ENCODE measurements at regions not wholly inside any gene's neighbourhood (a gene's known extent, or its start where the extent isn't known, plus 50 kb on each side); places are given as distances from the start of the nearest gene placed in this dataset.

- TF ChIP-seq EGR1 (IDR thresholded peaks at IDR 0.05; ENCODE audit: low read depth in 2 of 2) (no peak), RAD21 (IDR thresholded peaks at IDR 0.05) (no peak), FOXA2 (IDR thresholded peaks at IDR 0.05) (no peak), MAX (IDR thresholded peaks at IDR 0.05) (no peak), GABPA (IDR thresholded peaks at IDR 0.05 in 1 of 2, conservative IDR thresholded peaks at IDR 0.05 in 1 of 2) (no peak), HNF4G (IDR thresholded peaks at IDR 0.05) (no peak), SP1 (IDR thresholded peaks at IDR 0.05) (no peak), FOXA1 (IDR thresholded peaks at IDR 0.05) (no peak), YY1 (IDR thresholded peaks at IDR 0.05) (no peak), HNF4A (conservative IDR thresholded peaks at IDR 0.05) (no peak), TAF1 (conservative IDR thresholded peaks at IDR 0.05) (no peak), NR2F2 (IDR thresholded peaks at IDR 0.05) (no peak), RXRA (IDR thresholded peaks at IDR 0.05) (no peak)
- TF ChIP-seq, protein P1, sequence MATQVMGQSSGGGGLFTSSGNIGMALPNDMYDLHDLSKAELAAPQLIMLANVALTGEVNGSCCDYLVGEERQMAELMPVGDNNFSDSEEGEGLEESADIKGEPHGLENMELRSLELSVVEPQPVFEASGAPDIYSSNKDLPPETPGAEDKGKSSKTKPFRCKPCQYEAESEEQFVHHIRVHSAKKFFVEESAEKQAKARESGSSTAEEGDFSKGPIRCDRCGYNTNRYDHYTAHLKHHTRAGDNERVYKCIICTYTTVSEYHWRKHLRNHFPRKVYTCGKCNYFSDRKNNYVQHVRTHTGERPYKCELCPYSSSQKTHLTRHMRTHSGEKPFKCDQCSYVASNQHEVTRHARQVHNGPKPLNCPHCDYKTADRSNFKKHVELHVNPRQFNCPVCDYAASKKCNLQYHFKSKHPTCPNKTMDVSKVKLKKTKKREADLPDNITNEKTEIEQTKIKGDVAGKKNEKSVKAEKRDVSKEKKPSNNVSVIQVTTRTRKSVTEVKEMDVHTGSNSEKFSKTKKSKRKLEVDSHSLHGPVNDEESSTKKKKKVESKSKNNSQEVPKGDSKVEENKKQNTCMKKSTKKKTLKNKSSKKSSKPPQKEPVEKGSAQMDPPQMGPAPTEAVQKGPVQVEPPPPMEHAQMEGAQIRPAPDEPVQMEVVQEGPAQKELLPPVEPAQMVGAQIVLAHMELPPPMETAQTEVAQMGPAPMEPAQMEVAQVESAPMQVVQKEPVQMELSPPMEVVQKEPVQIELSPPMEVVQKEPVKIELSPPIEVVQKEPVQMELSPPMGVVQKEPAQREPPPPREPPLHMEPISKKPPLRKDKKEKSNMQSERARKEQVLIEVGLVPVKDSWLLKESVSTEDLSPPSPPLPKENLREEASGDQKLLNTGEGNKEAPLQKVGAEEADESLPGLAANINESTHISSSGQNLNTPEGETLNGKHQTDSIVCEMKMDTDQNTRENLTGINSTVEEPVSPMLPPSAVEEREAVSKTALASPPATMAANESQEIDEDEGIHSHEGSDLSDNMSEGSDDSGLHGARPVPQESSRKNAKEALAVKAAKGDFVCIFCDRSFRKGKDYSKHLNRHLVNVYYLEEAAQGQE (IDR thresholded peaks at IDR 0.05): no peak
- TF ChIP-seq, protein P2, sequence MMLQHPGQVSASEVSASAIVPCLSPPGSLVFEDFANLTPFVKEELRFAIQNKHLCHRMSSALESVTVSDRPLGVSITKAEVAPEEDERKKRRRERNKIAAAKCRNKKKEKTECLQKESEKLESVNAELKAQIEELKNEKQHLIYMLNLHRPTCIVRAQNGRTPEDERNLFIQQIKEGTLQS (IDR thresholded peaks at IDR 0.05): no peak
- TF ChIP-seq, protein P3, sequence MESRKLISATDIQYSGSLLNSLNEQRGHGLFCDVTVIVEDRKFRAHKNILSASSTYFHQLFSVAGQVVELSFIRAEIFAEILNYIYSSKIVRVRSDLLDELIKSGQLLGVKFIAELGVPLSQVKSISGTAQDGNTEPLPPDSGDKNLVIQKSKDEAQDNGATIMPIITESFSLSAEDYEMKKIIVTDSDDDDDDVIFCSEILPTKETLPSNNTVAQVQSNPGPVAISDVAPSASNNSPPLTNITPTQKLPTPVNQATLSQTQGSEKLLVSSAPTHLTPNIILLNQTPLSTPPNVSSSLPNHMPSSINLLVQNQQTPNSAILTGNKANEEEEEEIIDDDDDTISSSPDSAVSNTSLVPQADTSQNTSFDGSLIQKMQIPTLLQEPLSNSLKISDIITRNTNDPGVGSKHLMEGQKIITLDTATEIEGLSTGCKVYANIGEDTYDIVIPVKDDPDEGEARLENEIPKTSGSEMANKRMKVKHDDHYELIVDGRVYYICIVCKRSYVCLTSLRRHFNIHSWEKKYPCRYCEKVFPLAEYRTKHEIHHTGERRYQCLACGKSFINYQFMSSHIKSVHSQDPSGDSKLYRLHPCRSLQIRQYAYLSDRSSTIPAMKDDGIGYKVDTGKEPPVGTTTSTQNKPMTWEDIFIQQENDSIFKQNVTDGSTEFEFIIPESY (IDR thresholded peaks at IDR 0.05): no peak
- TF ChIP-seq, protein P4, sequence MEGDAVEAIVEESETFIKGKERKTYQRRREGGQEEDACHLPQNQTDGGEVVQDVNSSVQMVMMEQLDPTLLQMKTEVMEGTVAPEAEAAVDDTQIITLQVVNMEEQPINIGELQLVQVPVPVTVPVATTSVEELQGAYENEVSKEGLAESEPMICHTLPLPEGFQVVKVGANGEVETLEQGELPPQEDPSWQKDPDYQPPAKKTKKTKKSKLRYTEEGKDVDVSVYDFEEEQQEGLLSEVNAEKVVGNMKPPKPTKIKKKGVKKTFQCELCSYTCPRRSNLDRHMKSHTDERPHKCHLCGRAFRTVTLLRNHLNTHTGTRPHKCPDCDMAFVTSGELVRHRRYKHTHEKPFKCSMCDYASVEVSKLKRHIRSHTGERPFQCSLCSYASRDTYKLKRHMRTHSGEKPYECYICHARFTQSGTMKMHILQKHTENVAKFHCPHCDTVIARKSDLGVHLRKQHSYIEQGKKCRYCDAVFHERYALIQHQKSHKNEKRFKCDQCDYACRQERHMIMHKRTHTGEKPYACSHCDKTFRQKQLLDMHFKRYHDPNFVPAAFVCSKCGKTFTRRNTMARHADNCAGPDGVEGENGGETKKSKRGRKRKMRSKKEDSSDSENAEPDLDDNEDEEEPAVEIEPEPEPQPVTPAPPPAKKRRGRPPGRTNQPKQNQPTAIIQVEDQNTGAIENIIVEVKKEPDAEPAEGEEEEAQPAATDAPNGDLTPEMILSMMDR (IDR thresholded peaks at IDR 0.05; ENCODE audit: low read depth, low read length, missing input control): no peak
- H3K27ac ChIP-seq (ENCODE audit: low read depth in 1 of 2, low read length in 2 of 2): no peak overlapping the region
- WGBS: 99% methylated on average over 3 of the region's 3 CpGs
Measured at GRCh38 chr15:60091911-60092310, 87.8 kb downstream of the FOXB1 start.

More at GRCh38 chr15:60091911-60092310, 87.8 kb downstream of the FOXB1 start:
- H3K4me1 ChIP-seq (ENCODE audit: control insufficient read depth in 4 of 4, insufficient read depth in 4 of 4, low read length in 3 of 4): peaks cover 4 to 39% (median 37%) of the 10 kb centered on the region in 4 donors
- H3K27me3 ChIP-seq (ENCODE audit: control insufficient read depth in 4 of 4, insufficient read depth in 4 of 4, low read length in 3 of 4): no peaks in the 10 kb centered on the region
- no peaks in the 10 kb centered on the region for H3K36me3 ChIP-seq (ENCODE audit: control insufficient read depth in 4 of 4, insufficient read depth in 3 of 4, low read depth in 1 of 4, low read length in 3 of 4)
- DNase-seq (ENCODE audit: low spot score): no peak
- no peaks in the 10 kb centered on the region for H3K9me3 ChIP-seq (ENCODE audit: control insufficient read depth in 4 of 4, low read length in 3 of 4)
- H3K9ac ChIP-seq (ENCODE audit: low read depth in 1 of 2, low read length in 2 of 2): no peak overlapping the region
- H3K4me3 ChIP-seq (ENCODE audit: low read depth in 1 of 3, low read length in 3 of 3): no peak overlapping the region
